GM18498 (cell line): ENCODE measurements at regions not wholly inside any gene's neighbourhood (a gene's known extent, or its start where the extent isn't known, plus 50 kb on each side); places are given as distances from the start of the nearest gene placed in this dataset.
"Not testable (repeated sequence)": the region's sequence is repeated elsewhere in the genome, so short reads cannot be mapped to it uniquely, and the experiment has no call there.

Source experiments
- ATAC-seq: cut with Tn5 transposase; IDR thresholded peaks from one replicate; pipeline ENCODE4 v1.9.1; 2021; ENCODE audit warnings: mild to moderate bottlenecking, moderate library complexity; ENCODE audit not compliant: unreplicated experiment

GRCh38 chr14:48149624-48150023, 474.2 kb upstream of the MDGA2 start:
- ATAC-seq: not testable (repeated sequence)

- no peak for ATAC-seq
Observed at GRCh38 chr14:48140804-48141203, 465.4 kb upstream of the MDGA2 start.

- ATAC-seq: no peak
Observed at GRCh38 chr14:48129472-48129871, 454.1 kb upstream of the MDGA2 start.

GRCh38 chr14:48127674-48128073, 452.3 kb upstream of the MDGA2 start:
- no peak for ATAC-seq

GRCh38 chr14:48125654-48126053, 450.2 kb upstream of the MDGA2 start:
- ATAC-seq: no peak

- no peak for ATAC-seq
Observed at GRCh38 chr14:48113713-48114112, 438.3 kb upstream of the MDGA2 start.

GRCh38 chr14:48111151-48111550, 435.7 kb upstream of the MDGA2 start:
- ATAC-seq: no peak

- ATAC-seq: no peak
Observed at GRCh38 chr14:48107646-48108045, 432.2 kb upstream of the MDGA2 start.

GRCh38 chr14:48096897-48097296, 421.5 kb upstream of the MDGA2 start:
- no peak for ATAC-seq

- ATAC-seq: no peak
Observed at GRCh38 chr14:48086516-48086915, 411.1 kb upstream of the MDGA2 start.

- no peak for ATAC-seq
Observed at GRCh38 chr14:48075487-48075886, 400.1 kb upstream of the MDGA2 start.

GRCh38 chr14:48052973-48053372, 377.6 kb upstream of the MDGA2 start:
- no peak for ATAC-seq

- ATAC-seq: no peak
Observed at GRCh38 chr14:48035836-48036235, 360.4 kb upstream of the MDGA2 start.

GRCh38 chr14:48027115-48027514, 351.7 kb upstream of the MDGA2 start:
- no peak for ATAC-seq

- no peak for ATAC-seq
Observed at GRCh38 chr14:48023881-48024280, 348.5 kb upstream of the MDGA2 start.

- not testable (repeated sequence) for ATAC-seq
Observed at GRCh38 chr14:48011484-48011883, 336.1 kb upstream of the MDGA2 start.

GRCh38 chr14:48008646-48009045, 333.2 kb upstream of the MDGA2 start:
- ATAC-seq: no peak

- ATAC-seq: no peak
Observed at GRCh38 chr14:48005986-48006385, 330.6 kb upstream of the MDGA2 start.

GRCh38 chr14:47993883-47994282, 318.5 kb upstream of the MDGA2 start:
- no peak for ATAC-seq

- no peak for ATAC-seq
Observed at GRCh38 chr14:47988175-47988574, 312.8 kb upstream of the MDGA2 start.

GRCh38 chr14:47978871-47979270, 303.5 kb upstream of the MDGA2 start:
- ATAC-seq: no peak

- ATAC-seq: no peak
Observed at GRCh38 chr14:47976139-47976538, 300.7 kb upstream of the MDGA2 start.

- no peak for ATAC-seq
Observed at GRCh38 chr14:47966076-47966810, 290.8 kb upstream of the MDGA2 start.
